NT2/D1 (cell line): ENCODE measurements at regions not wholly inside any gene's neighbourhood (a gene's known extent, or its start where the extent isn't known, plus 50 kb on each side); places are given as distances from the start of the nearest gene placed in this dataset.

Source experiments
- DNase-seq: peaks from one replicate; pipeline ENCODE4 v3.0.0-alpha.2; 2011; ENCODE audit warnings: low read depth, low spot score
- H3K27me3 ChIP-seq: 2 replicates; pipeline ENCODE4 v1.6.0; 2011; ENCODE audit warnings: mild to moderate bottlenecking; ENCODE audit not compliant: insufficient read length, insufficient read depth
- H3K36me3 ChIP-seq: 2 replicates; pipeline ENCODE4 v1.6.1; 2011; ENCODE audit warnings: mild to moderate bottlenecking, low read length, mixed read lengths; ENCODE audit not compliant: insufficient read depth, insufficient read length
- H3K4me1 ChIP-seq: 2 replicates; pipeline ENCODE4 v1.5.1; 2011; ENCODE audit not compliant: insufficient read depth, insufficient read length
- H3K4me3 ChIP-seq: 2 replicates; pipeline ENCODE4 v1.5.1; 2011; ENCODE audit warnings: low read depth; ENCODE audit not compliant: insufficient read length
- H3K9ac ChIP-seq: 2 replicates; pipeline ENCODE4 v1.6.0; 2011; ENCODE audit warnings: low read depth; ENCODE audit not compliant: insufficient read length
- H3K9me3 ChIP-seq: 2 replicates; pipeline ENCODE4 v1.5.1; 2011; ENCODE audit warnings: mild to moderate bottlenecking, low read length; ENCODE audit not compliant: insufficient read depth
- SUZ12 ChIP-seq: IDR thresholded peaks from 2 replicates; pipeline ENCODE4 v1.6.1; 2011; ENCODE audit not compliant: insufficient read length, insufficient read depth; ENCODE audit errors: extremely low read depth
- YY1 ChIP-seq: IDR thresholded peaks from 2 replicates; pipeline ENCODE4 v1.6.1; 2011; ENCODE audit not compliant: insufficient read length, insufficient read depth
- ZNF274 ChIP-seq: IDR thresholded peaks from 2 replicates; pipeline ENCODE4 v1.6.1; 2011; ENCODE audit warnings: mild to moderate bottlenecking, low read depth, low read length

GRCh38 chr5:98436667-98437066, 336.8 kb upstream of the RGMB start:
- no peak for TF ChIP-seq ZNF274
- TF ChIP-seq YY1, result no peak
- no peak for TF ChIP-seq SUZ12
- DNase-seq, result no peak
- H3K4me1 ChIP-seq, result no peaks in the 10 kb centered on the region
- H3K36me3 ChIP-seq, result no peaks in the 10 kb centered on the region
- no peak overlapping the region for H3K4me3 ChIP-seq
- H3K9ac ChIP-seq, result no peak overlapping the region
- no peaks in the 10 kb centered on the region for H3K27me3 ChIP-seq
- H3K9me3 ChIP-seq, result peaks cover 15% of the 10 kb centered on the region; the same call in 1 of the 2 replicates

- TF ChIP-seq ZNF274 (no peak), YY1 (no peak)
These were observed 331.0 kb upstream of the RGMB start for GRCh38 chr5:98442448-98442847.

GRCh38 chr5:98443881-98444280, 329.6 kb upstream of the RGMB start:
- no peak for DNase-seq
- peaks cover 29% of the 10 kb centered on the region; the same call in 1 of the 2 replicates for H3K9me3 ChIP-seq
- TF ChIP-seq ZNF274 (no peak), SUZ12 (no peak)
- no peak overlapping the region for H3K9ac ChIP-seq
- no peaks in the 10 kb centered on the region for H3K27me3 ChIP-seq
- no peaks in the 10 kb centered on the region for H3K4me1 ChIP-seq
- H3K36me3 ChIP-seq, result no peaks in the 10 kb centered on the region
- no peak overlapping the region for H3K4me3 ChIP-seq

More at GRCh38 chr5:98442448-98442847, 331.0 kb upstream of the RGMB start:
- Histone ChIP-seq H3K27me3 (no peaks in the 10 kb centered on the region), H3K36me3 (no peaks in the 10 kb centered on the region), H3K4me1 (no peaks in the 10 kb centered on the region), H3K9me3 (peaks cover 29% of the 10 kb centered on the region; the same call in 1 of the 2 replicates), H3K4me3 (no peak overlapping the region), H3K9ac (no peak overlapping the region)
- no peak for DNase-seq

GRCh38 chr5:98453296-98453695, 320.2 kb upstream of the RGMB start:
- Histone ChIP-seq H3K36me3 (no peaks in the 10 kb centered on the region), H3K9ac (no peak overlapping the region), H3K27me3 (no peaks in the 10 kb centered on the region), H3K4me1 (no peaks in the 10 kb centered on the region), H3K4me3 (no peak overlapping the region), H3K9me3 (no peaks in the 10 kb centered on the region)
- DNase-seq, result no peak
- no peak for TF ChIP-seq ZNF274

- TF ChIP-seq SUZ12, result no peak
- no peak for TF ChIP-seq ZNF274
- no peak for TF ChIP-seq YY1
- Histone ChIP-seq H3K36me3 (no peaks in the 10 kb centered on the region), H3K9ac (no peak overlapping the region), H3K4me1 (no peaks in the 10 kb centered on the region), H3K4me3 (no peak overlapping the region), H3K9me3 (no peaks in the 10 kb centered on the region), H3K27me3 (no peaks in the 10 kb centered on the region)
- DNase-seq, result no peak
These were observed 319.1 kb upstream of the RGMB start for GRCh38 chr5:98454407-98454806.

- Histone ChIP-seq H3K9me3 (no peaks in the 10 kb centered on the region), H3K9ac (no peak overlapping the region), H3K4me1 (no peaks in the 10 kb centered on the region), H3K36me3 (no peaks in the 10 kb centered on the region), H3K4me3 (no peak overlapping the region), H3K27me3 (no peaks in the 10 kb centered on the region)
- DNase-seq, result no peak
- TF ChIP-seq SUZ12 (no peak), ZNF274 (no peak), YY1 (no peak)
These were observed 318.6 kb upstream of the RGMB start for GRCh38 chr5:98454904-98455303.

GRCh38 chr5:98455665-98456064, 317.8 kb upstream of the RGMB start:
- TF ChIP-seq ZNF274 (no peak), SUZ12 (no peak), YY1 (no peak)
- no peaks in the 10 kb centered on the region for H3K36me3 ChIP-seq
- H3K4me3 ChIP-seq, result no peak overlapping the region
- H3K9ac ChIP-seq, result no peak overlapping the region
- no peaks in the 10 kb centered on the region for H3K9me3 ChIP-seq
- DNase-seq, result no peak
- H3K4me1 ChIP-seq, result no peaks in the 10 kb centered on the region
- H3K27me3 ChIP-seq, result no peaks in the 10 kb centered on the region

GRCh38 chr5:98458004-98458403, 315.5 kb upstream of the RGMB start:
- H3K36me3 ChIP-seq, result no peaks in the 10 kb centered on the region
- H3K9ac ChIP-seq, result no peak overlapping the region
- no peak overlapping the region for H3K4me3 ChIP-seq
- no peaks in the 10 kb centered on the region for H3K27me3 ChIP-seq
- H3K9me3 ChIP-seq, result no peaks in the 10 kb centered on the region
- TF ChIP-seq YY1 (no peak), SUZ12 (no peak), ZNF274 (no peak)
- H3K4me1 ChIP-seq, result no peaks in the 10 kb centered on the region
- DNase-seq, result no peak
